WTC11 (cell line): ENCODE measurements at regions not wholly inside any gene's neighbourhood (a gene's known extent, or its start where the extent isn't known, plus 50 kb on each side); places are given as distances from the start of the nearest gene placed in this dataset.

ENCODE experiments used
- ATAC-seq: fragments of 200-7000 bp; cut with Tn5 transposase; 2 replicates; pipeline ENCODE4 v1.10.0; 2021; ENCODE audit warnings: mild to moderate bottlenecking, moderate library complexity
- CTCF ChIA-PET: fragments of 300-600 bp; sonication (Branson Sonifier 250); formaldehyde crosslinking; loops from one replicate; lab custom pipeline; 2021; ENCODE audit warnings: antibody characterized with exemption; lab: Charles Lee
- POLR2A ChIA-PET: fragments of 350-600 bp; sonication (Branson Sonifier 250); formaldehyde crosslinking; loops from one replicate; lab custom pipeline; 2021; ENCODE audit warnings: antibody characterized with exemption; lab: Charles Lee
- DNase-seq: peaks from one replicate; pipeline ENCODE4 v3.0.0; 2021; ENCODE audit warnings: low spot score
- H3K27ac Mint-ChIP-seq: 2 replicates; pipeline ENCODE4 v1.8.0; 2021; ENCODE audit warnings: mixed read lengths
- H3K27me3 Mint-ChIP-seq: 2 replicates; pipeline ENCODE4 v1.8.0; 2021; ENCODE audit warnings: low read depth, mild to moderate bottlenecking, moderate library complexity, mixed read lengths
- H3K36me3 Mint-ChIP-seq: 2 replicates; pipeline ENCODE4 v1.8.0; 2021; ENCODE audit warnings: mixed read lengths
- H3K4me1 Mint-ChIP-seq: 2 replicates; pipeline ENCODE4 v1.8.0; 2022; ENCODE audit warnings: mixed read lengths
- H3K4me3 Mint-ChIP-seq: 2 replicates; pipeline ENCODE4 v1.8.0; 2021; ENCODE audit warnings: mild to moderate bottlenecking, moderate library complexity, mixed read lengths
- H3K9me3 Mint-ChIP-seq: 2 replicates; pipeline ENCODE4 v1.8.0; 2021; ENCODE audit warnings: mixed read lengths
- CREB1 ChIP-seq: sonication (generic); formaldehyde crosslinking; IDR thresholded peaks from 2 replicates; pipeline ENCODE4 v1.8.0; 2023; ENCODE audit warnings: mild to moderate bottlenecking, missing genetic modification reagents
- E2F5 ChIP-seq: sonication (generic); formaldehyde crosslinking; IDR thresholded peaks from 2 replicates; pipeline ENCODE4 v1.8.1; 2022; ENCODE audit warnings: mild to moderate bottlenecking, moderate library complexity, missing genetic modification reagents
- ELF4 ChIP-seq: sonication (generic); formaldehyde crosslinking; IDR thresholded peaks from 2 replicates; pipeline ENCODE4 v1.8.1; 2022; ENCODE audit warnings: low read depth, mild to moderate bottlenecking, moderate library complexity, missing genetic modification reagents
- ETV6 ChIP-seq: sonication (generic); formaldehyde crosslinking; IDR thresholded peaks from 2 replicates; pipeline ENCODE4 v1.8.1; 2022; ENCODE audit warnings: mild to moderate bottlenecking, missing genetic modification reagents
- FOXJ3 ChIP-seq: sonication (generic); formaldehyde crosslinking; IDR thresholded peaks from 2 replicates; pipeline ENCODE4 v1.9.0; 2021; ENCODE audit warnings: missing genetic modification reagents, mild to moderate bottlenecking, borderline replicate concordance
- FOXK1 ChIP-seq: sonication (generic); formaldehyde crosslinking; IDR thresholded peaks from 2 replicates; pipeline ENCODE4 v1.8.0; 2022; ENCODE audit warnings: mild to moderate bottlenecking, moderate library complexity, missing genetic modification reagents
- GRHL2 ChIP-seq: fragments of 250-450 bp; sonication (Bioruptor Pico); IDR thresholded peaks from 2 replicates; pipeline ENCODE4 v1.8.0; 2022; ENCODE audit warnings: mild to moderate bottlenecking, moderate library complexity; ENCODE audit not compliant: insufficient replicate concordance, severe bottlenecking
- GTF2I ChIP-seq: fragments of 250-450 bp; sonication (Bioruptor Pico); conservative IDR thresholded peaks from 2 replicates; pipeline ENCODE4 v1.4.0; 2021; ENCODE audit warnings: mild to moderate bottlenecking
- MAX ChIP-seq: sonication (generic); formaldehyde crosslinking; IDR thresholded peaks from 2 replicates; pipeline ENCODE4 v1.8.0; 2022; ENCODE audit warnings: mild to moderate bottlenecking, missing genetic modification reagents
- NFYB ChIP-seq: sonication (generic); formaldehyde crosslinking; conservative IDR thresholded peaks from 2 replicates; pipeline ENCODE4 v1.8.0; 2022; ENCODE audit warnings: low read depth, missing genetic modification reagents
- NR3C1 ChIP-seq: sonication (generic); formaldehyde crosslinking; conservative IDR thresholded peaks from 2 replicates; pipeline ENCODE4 v1.8.1; 2023; ENCODE audit warnings: low read depth, mild to moderate bottlenecking, missing genetic modification reagents
- SMAD3 ChIP-seq: sonication (generic); formaldehyde crosslinking; IDR thresholded peaks from 2 replicates; pipeline ENCODE4 v1.8.0; 2022; ENCODE audit warnings: missing genetic modification reagents, mild to moderate bottlenecking, borderline replicate concordance
- SMAD4 ChIP-seq: sonication (generic); formaldehyde crosslinking; IDR thresholded peaks from 2 replicates; pipeline ENCODE4 v1.8.0; 2022; ENCODE audit warnings: mild to moderate bottlenecking, missing genetic modification reagents
- ZNF138 ChIP-seq: sonication (generic); formaldehyde crosslinking; conservative IDR thresholded peaks from 2 replicates; pipeline ENCODE4 v1.8.1; 2022; ENCODE audit warnings: mild to moderate bottlenecking, moderate library complexity, missing genetic modification reagents
- ZNF219 ChIP-seq: sonication (generic); formaldehyde crosslinking; IDR thresholded peaks from 2 replicates; pipeline ENCODE4 v1.8.0; 2023; ENCODE audit warnings: missing genetic modification reagents, mild to moderate bottlenecking, borderline replicate concordance
- ZNF232 ChIP-seq: sonication (generic); formaldehyde crosslinking; IDR thresholded peaks from 2 replicates; pipeline ENCODE4 v1.8.0; 2022; ENCODE audit warnings: mild to moderate bottlenecking, missing genetic modification reagents
- ZNF423 ChIP-seq: fragments of 250-450 bp; sonication (Bioruptor Pico); IDR thresholded peaks from 2 replicates; pipeline ENCODE4 v2.1.2; 2022; ENCODE audit warnings: mild to moderate bottlenecking, moderate library complexity
- TF ChIP-seq, protein P1 (sequence below): fragments of 250-450 bp; sonication (Bioruptor Pico); IDR thresholded peaks from 2 replicates; pipeline ENCODE4 v2.1.2; 2022; ENCODE audit warnings: mild to moderate bottlenecking, moderate library complexity
- TF ChIP-seq, protein P2 (sequence below): fragments of 250-450 bp; sonication (Bioruptor Pico); IDR thresholded peaks from 2 replicates; pipeline ENCODE4 v1.8.0; 2021; ENCODE audit warnings: mild to moderate bottlenecking
- TF ChIP-seq, protein P3 (sequence below): sonication (generic); formaldehyde crosslinking; conservative IDR thresholded peaks from 2 replicates; pipeline ENCODE4 v1.8.1; 2023; ENCODE audit warnings: mild to moderate bottlenecking, low read depth, missing genetic modification reagents, moderate library complexity
- TF ChIP-seq, protein P4 (sequence below): sonication (generic); formaldehyde crosslinking; IDR thresholded peaks from 2 replicates; pipeline ENCODE4 v1.8.1; 2023; ENCODE audit warnings: mild to moderate bottlenecking, missing genetic modification reagents, borderline replicate concordance
- TF ChIP-seq, protein P5 (sequence below): sonication (generic); formaldehyde crosslinking; IDR thresholded peaks from 2 replicates; pipeline ENCODE4 v1.8.1; 2023; ENCODE audit warnings: mild to moderate bottlenecking, moderate library complexity, missing genetic modification reagents
- TF ChIP-seq, protein P6 (sequence below): sonication (generic); formaldehyde crosslinking; IDR thresholded peaks from 2 replicates; pipeline ENCODE4 v1.8.1; 2023; ENCODE audit warnings: mild to moderate bottlenecking, missing genetic modification reagents, moderate library complexity

DNA sequence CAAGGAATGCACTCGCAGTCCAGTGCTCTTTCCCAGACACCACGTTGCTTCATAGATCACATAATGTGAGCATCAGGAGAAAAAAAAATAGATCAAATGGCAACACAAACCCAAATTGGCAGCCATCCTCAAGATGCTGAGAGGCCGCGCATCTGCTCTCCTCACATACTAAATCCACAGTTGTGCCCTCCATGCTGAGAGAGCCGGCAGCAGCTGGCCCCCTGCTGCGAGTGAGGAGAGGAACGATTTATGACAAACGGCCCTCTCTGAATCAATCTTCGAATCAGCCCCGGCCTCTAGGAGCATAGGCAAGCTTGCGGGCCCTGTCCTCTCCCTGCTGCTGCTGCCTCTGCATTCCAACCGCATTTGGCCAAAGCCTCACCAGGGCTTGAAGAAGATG lies 159.9 kb upstream of the TENM4 start (continued):
- TF ChIP-seq, protein P1, sequence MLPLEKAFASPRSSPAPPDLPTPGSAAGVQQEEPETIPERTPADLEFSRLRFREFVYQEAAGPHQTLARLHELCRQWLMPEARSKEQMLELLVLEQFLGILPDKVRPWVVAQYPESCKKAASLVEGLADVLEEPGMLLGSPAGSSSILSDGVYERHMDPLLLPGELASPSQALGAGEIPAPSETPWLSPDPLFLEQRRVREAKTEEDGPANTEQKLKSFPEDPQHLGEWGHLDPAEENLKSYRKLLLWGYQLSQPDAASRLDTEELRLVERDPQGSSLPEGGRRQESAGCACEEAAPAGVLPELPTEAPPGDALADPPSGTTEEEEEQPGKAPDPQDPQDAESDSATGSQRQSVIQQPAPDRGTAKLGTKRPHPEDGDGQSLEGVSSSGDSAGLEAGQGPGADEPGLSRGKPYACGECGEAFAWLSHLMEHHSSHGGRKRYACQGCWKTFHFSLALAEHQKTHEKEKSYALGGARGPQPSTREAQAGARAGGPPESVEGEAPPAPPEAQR, result no peak
- TF ChIP-seq ELF4 (CRISPR knock-in tag), result no peak
- no peak for TF ChIP-seq NR3C1 (CRISPR knock-in tag)
- TF ChIP-seq GRHL2 (CRISPR knock-in tag), result no peak
- no peak for TF ChIP-seq E2F5
- no peak for TF ChIP-seq GTF2I (CRISPR knock-in tag)

- POLR2A ChIA-PET, result no interaction called here
- Mint-ChIP-seq H3K4me3 (no peak overlapping the region), H3K4me1 (no peaks in the 10 kb centered on the region), H3K27me3 (peaks cover 8% of the 10 kb centered on the region; the same call in 1 of the 2 replicates), H3K9me3 (peaks cover 8% of the 10 kb centered on the region), H3K27ac (no peak overlapping the region), H3K36me3 (no peaks in the 10 kb centered on the region)
- no peak for DNase-seq
- CTCF ChIA-PET, result interaction anchor here (0.6 kb wide), 1 partner anchor 16 kb away, joined by 5 read pairs; no protein-coding TSS in a partner anchor
- ATAC-seq, result no peak
- TF ChIP-seq, protein P2, sequence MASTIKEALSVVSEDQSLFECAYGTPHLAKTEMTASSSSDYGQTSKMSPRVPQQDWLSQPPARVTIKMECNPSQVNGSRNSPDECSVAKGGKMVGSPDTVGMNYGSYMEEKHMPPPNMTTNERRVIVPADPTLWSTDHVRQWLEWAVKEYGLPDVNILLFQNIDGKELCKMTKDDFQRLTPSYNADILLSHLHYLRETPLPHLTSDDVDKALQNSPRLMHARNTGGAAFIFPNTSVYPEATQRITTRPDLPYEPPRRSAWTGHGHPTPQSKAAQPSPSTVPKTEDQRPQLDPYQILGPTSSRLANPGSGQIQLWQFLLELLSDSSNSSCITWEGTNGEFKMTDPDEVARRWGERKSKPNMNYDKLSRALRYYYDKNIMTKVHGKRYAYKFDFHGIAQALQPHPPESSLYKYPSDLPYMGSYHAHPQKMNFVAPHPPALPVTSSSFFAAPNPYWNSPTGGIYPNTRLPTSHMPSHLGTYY, result no peak
- TF ChIP-seq NFYB (CRISPR knock-in tag), result no peak
- no peak for TF ChIP-seq ZNF219
- no peak for TF ChIP-seq FOXJ3 (CRISPR knock-in tag)
- no peak for TF ChIP-seq SMAD3 (CRISPR knock-in tag)
- TF ChIP-seq, protein P3, sequence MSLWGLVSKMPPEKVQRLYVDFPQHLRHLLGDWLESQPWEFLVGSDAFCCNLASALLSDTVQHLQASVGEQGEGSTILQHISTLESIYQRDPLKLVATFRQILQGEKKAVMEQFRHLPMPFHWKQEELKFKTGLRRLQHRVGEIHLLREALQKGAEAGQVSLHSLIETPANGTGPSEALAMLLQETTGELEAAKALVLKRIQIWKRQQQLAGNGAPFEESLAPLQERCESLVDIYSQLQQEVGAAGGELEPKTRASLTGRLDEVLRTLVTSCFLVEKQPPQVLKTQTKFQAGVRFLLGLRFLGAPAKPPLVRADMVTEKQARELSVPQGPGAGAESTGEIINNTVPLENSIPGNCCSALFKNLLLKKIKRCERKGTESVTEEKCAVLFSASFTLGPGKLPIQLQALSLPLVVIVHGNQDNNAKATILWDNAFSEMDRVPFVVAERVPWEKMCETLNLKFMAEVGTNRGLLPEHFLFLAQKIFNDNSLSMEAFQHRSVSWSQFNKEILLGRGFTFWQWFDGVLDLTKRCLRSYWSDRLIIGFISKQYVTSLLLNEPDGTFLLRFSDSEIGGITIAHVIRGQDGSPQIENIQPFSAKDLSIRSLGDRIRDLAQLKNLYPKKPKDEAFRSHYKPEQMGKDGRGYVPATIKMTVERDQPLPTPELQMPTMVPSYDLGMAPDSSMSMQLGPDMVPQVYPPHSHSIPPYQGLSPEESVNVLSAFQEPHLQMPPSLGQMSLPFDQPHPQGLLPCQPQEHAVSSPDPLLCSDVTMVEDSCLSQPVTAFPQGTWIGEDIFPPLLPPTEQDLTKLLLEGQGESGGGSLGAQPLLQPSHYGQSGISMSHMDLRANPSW, result no peak
- TF ChIP-seq, protein P4, sequence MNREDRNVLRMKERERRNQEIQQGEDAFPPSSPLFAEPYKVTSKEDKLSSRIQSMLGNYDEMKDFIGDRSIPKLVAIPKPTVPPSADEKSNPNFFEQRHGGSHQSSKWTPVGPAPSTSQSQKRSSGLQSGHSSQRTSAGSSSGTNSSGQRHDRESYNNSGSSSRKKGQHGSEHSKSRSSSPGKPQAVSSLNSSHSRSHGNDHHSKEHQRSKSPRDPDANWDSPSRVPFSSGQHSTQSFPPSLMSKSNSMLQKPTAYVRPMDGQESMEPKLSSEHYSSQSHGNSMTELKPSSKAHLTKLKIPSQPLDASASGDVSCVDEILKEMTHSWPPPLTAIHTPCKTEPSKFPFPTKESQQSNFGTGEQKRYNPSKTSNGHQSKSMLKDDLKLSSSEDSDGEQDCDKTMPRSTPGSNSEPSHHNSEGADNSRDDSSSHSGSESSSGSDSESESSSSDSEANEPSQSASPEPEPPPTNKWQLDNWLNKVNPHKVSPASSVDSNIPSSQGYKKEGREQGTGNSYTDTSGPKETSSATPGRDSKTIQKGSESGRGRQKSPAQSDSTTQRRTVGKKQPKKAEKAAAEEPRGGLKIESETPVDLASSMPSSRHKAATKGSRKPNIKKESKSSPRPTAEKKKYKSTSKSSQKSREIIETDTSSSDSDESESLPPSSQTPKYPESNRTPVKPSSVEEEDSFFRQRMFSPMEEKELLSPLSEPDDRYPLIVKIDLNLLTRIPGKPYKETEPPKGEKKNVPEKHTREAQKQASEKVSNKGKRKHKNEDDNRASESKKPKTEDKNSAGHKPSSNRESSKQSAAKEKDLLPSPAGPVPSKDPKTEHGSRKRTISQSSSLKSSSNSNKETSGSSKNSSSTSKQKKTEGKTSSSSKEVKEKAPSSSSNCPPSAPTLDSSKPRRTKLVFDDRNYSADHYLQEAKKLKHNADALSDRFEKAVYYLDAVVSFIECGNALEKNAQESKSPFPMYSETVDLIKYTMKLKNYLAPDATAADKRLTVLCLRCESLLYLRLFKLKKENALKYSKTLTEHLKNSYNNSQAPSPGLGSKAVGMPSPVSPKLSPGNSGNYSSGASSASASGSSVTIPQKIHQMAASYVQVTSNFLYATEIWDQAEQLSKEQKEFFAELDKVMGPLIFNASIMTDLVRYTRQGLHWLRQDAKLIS (CRISPR knock-in tag), result no peak
- TF ChIP-seq MAX (CRISPR knock-in tag), result no peak
- no peak for TF ChIP-seq ZNF138 (CRISPR knock-in tag)
- TF ChIP-seq, protein P5, sequence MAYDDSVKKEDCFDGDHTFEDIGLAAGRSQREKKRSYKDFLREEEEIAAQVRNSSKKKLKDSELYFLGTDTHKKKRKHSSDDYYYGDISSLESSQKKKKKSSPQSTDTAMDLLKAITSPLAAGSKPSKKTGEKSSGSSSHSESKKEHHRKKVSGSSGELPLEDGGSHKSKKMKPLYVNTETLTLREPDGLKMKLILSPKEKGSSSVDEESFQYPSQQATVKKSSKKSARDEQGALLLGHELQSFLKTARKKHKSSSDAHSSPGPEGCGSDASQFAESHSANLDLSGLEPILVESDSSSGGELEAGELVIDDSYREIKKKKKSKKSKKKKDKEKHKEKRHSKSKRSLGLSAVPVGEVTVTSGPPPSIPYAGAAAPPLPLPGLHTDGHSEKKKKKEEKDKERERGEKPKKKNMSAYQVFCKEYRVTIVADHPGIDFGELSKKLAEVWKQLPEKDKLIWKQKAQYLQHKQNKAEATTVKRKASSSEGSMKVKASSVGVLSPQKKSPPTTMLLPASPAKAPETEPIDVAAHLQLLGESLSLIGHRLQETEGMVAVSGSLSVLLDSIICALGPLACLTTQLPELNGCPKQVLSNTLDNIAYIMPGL (CRISPR knock-in tag), result no peak
- no peak for TF ChIP-seq FOXK1 (CRISPR knock-in tag)
- no peak for TF ChIP-seq GRHL2 (CRISPR knock-in tag)
- TF ChIP-seq, protein P6, sequence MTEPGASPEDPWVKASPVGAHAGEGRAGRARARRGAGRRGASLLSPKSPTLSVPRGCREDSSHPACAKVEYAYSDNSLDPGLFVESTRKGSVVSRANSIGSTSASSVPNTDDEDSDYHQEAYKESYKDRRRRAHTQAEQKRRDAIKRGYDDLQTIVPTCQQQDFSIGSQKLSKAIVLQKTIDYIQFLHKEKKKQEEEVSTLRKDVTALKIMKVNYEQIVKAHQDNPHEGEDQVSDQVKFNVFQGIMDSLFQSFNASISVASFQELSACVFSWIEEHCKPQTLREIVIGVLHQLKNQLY (CRISPR knock-in tag), result no peak
- TF ChIP-seq SMAD4 (CRISPR knock-in tag), result no peak
- TF ChIP-seq CREB1 (CRISPR knock-in tag), result no peak
- no peak for TF ChIP-seq ZNF423 (CRISPR knock-in tag)
- no peak for TF ChIP-seq ZNF232 (CRISPR knock-in tag)
- TF ChIP-seq ETV6, result no peak
Measured at GRCh38 chr11:79594834-79595233, 154.0 kb upstream of the TENM4 start.
